ENCODE measurements at regions not wholly inside any gene's neighbourhood (a gene's known extent, or its start where the extent isn't known, plus 50 kb on each side); places are given as distances from the start of the nearest gene placed in this dataset.

DNA sequence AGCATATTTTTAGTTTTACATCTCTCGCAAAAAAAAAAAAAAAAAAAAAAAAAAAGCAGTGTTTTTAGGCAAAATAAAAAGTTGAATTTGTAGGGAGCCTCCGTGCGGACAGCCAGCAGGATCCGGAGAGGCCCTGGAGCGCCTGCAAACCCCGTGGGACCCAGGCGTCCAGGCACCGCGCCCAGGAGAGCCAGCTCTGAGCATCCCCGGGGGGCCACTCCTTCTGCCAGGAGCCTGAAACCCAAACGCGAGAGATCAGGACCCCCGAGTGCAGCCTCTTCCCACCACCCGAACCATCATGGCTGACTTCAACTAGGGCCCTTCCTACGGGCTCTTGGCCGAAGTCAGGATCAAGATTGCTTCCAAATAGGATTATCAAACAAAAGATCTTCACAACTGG, 54.1 kb upstream of the LY86 start:
- Histone ChIP-seq H2AFZ (ENCODE audit: insufficient read depth, low read depth, low read length, poor library complexity, severe bottlenecking) (no peak overlapping the region), H3K27me3 (replicated peaks in 1 of 4; ENCODE audit: control extremely low read depth in 1 of 4, control insufficient read depth in 3 of 4, insufficient read depth in 4 of 4, low read length in 3 of 4) (peaks cover 0 to 6% (median 0%) of the 10 kb centered on the region in 4 experiments), H3K27ac (ENCODE audit: low read length in 2 of 2) (no peak overlapping the region), H3K9me3 (ENCODE audit: control extremely low read depth in 1 of 3, control insufficient read depth in 2 of 3, insufficient read depth in 1 of 3, low read length in 2 of 3) (peaks cover 0 to 4% (median 0%) of the 10 kb centered on the region in 3 donors), H4K20me1 (ENCODE audit: control insufficient read depth, insufficient read depth, low read length, poor library complexity, severe bottlenecking) (no peaks in the 10 kb centered on the region), H3K4me3 (ENCODE audit: control extremely low read depth in 1 of 5, extremely low read depth in 1 of 5, insufficient read depth in 1 of 5, low read depth in 2 of 5, low read length in 4 of 5) (no peak overlapping the region), H3K4me1 (ENCODE audit: control insufficient read depth in 2 of 2, insufficient read depth in 2 of 2, low read length in 2 of 2) (no peaks in the 10 kb centered on the region), H3K9ac (ENCODE audit: low read length) (no peak overlapping the region), H3K79me2 (ENCODE audit: control insufficient read depth, insufficient read depth, low read length) (no peaks in the 10 kb centered on the region), H3K4me2 (replicated peaks; ENCODE audit: low read depth, low read length, poor library complexity, severe bottlenecking) (no peak overlapping the region), H3K36me3 (replicated peaks in 1 of 2; ENCODE audit: control extremely low read depth in 1 of 2, control insufficient read depth in 1 of 2, extremely low read depth in 1 of 2, insufficient read depth in 2 of 2, low read length in 1 of 2) (no peaks in the 10 kb centered on the region)
- H3K9me3 Mint-ChIP-seq (ENCODE audit: insufficient read depth): no peaks in the 10 kb centered on the region
- DNase-seq (no peak), ATAC-seq (ENCODE audit: low read depth) (no peak)
- WGBS (ENCODE audit: insufficient coverage): 95% methylated on average over 15 of the region's 16 CpGs
- TF ChIP-seq, protein P1, sequence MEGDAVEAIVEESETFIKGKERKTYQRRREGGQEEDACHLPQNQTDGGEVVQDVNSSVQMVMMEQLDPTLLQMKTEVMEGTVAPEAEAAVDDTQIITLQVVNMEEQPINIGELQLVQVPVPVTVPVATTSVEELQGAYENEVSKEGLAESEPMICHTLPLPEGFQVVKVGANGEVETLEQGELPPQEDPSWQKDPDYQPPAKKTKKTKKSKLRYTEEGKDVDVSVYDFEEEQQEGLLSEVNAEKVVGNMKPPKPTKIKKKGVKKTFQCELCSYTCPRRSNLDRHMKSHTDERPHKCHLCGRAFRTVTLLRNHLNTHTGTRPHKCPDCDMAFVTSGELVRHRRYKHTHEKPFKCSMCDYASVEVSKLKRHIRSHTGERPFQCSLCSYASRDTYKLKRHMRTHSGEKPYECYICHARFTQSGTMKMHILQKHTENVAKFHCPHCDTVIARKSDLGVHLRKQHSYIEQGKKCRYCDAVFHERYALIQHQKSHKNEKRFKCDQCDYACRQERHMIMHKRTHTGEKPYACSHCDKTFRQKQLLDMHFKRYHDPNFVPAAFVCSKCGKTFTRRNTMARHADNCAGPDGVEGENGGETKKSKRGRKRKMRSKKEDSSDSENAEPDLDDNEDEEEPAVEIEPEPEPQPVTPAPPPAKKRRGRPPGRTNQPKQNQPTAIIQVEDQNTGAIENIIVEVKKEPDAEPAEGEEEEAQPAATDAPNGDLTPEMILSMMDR (IDR thresholded peaks at IDR 0.05): no peak
- TF ChIP-seq EZH2 (IDR thresholded peaks at IDR 0.05; ENCODE audit: borderline replicate concordance, insufficient read depth, low read depth, low read length, poor library complexity, severe bottlenecking): no peak
- ChIA-PET POLR2A (no interaction called here), CTCF (interaction anchor here (0.6 to 2.0 kb wide), 2 partner anchors 156 to 477 kb away, joined by 4 to 6 read pairs; no protein-coding TSS in a partner anchor)
- intact Hi-C loops (cut with micrococcal nuclease): no loop called here
- no peaks in the 10 kb centered on the region for H3K27me3 Mint-ChIP-seq
- no peaks in the 10 kb centered on the region for H3K4me1 Mint-ChIP-seq
- no peak overlapping the region for H3K4me3 Mint-ChIP-seq
- H3K27ac Mint-ChIP-seq: no peak overlapping the region

DNA sequence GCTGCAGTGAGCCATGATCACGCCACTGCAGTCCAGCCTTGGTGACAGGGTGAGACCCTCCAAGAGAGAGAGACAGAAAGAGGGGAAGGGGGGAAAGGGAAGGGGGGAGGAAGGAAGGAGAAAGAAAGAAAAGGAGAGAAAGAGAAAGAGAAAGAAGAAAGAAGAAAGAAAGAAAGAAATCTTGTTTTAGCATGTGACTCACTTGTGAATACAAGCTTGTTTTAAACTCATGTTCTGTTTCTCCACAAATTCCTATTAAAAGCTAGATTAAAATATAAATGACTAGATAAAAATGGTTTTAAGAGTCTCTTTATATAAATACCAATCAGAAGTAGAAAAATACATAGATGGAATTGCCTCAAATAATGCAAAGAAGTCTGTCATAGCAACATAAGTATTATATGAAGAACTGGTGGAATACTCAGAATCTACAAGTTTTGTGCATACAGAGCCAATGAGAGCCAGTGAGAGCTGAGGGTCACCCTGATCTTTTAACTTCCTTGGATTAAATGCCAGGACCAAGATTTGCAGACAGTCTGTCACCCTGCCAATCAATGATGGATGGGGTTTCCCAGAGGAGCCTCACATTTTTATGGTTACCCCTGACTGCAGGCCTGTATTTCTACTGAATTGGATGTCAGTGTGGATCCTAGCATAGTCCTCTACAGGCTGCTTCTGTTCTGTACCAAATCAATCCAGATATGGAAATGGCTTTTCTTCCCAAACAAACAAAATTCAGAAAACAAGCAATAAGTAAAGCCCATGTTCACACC, 50.8 kb upstream of the LY86 start:
- H3K4me2 ChIP-seq (replicated peaks; ENCODE audit: low read depth, low read length, poor library complexity, severe bottlenecking): no peak overlapping the region
- ChIA-PET CTCF (interaction anchor here (1.8 kb wide), 1 partner anchor 9 kb away, joined by 7 read pairs; no protein-coding TSS in a partner anchor), POLR2A (no interaction called here)
- intact Hi-C loops (cut with micrococcal nuclease): no loop called here
- H3K9ac ChIP-seq (ENCODE audit: low read length): no peak overlapping the region
- H3K4me1 ChIP-seq (ENCODE audit: control insufficient read depth in 2 of 2, insufficient read depth in 2 of 2, low read length in 2 of 2): no peaks in the 10 kb centered on the region
- no peaks in the 10 kb centered on the region for H3K79me2 ChIP-seq (ENCODE audit: control insufficient read depth, insufficient read depth, low read length)
- Mint-ChIP-seq H3K27ac (no peak overlapping the region), H3K4me3 (no peak overlapping the region), H3K4me1 (no peaks in the 10 kb centered on the region), H3K9me3 (ENCODE audit: insufficient read depth) (peaks cover 4% of the 10 kb centered on the region), H3K27me3 (peaks cover 6% of the 10 kb centered on the region)
- ATAC-seq (ENCODE audit: low read depth) (no peak), DNase-seq (no peak)
- peaks cover 0 to 3% (median 2%) of the 10 kb centered on the region in 3 donors for H3K9me3 ChIP-seq (ENCODE audit: control extremely low read depth in 1 of 3, control insufficient read depth in 2 of 3, insufficient read depth in 1 of 3, low read length in 2 of 3)
- H3K27me3 ChIP-seq (replicated peaks in 1 of 4; ENCODE audit: control extremely low read depth in 1 of 4, control insufficient read depth in 3 of 4, insufficient read depth in 4 of 4, low read length in 3 of 4): peaks cover 0 to 1% (median 0%) of the 10 kb centered on the region in 4 experiments
- no peak overlapping the region for H3K27ac ChIP-seq (ENCODE audit: low read length in 2 of 2)
- no peaks in the 10 kb centered on the region for H4K20me1 ChIP-seq (ENCODE audit: control insufficient read depth, insufficient read depth, low read length, poor library complexity, severe bottlenecking)
- H3K36me3 ChIP-seq (replicated peaks in 1 of 2; ENCODE audit: control extremely low read depth in 1 of 2, control insufficient read depth in 1 of 2, extremely low read depth in 1 of 2, insufficient read depth in 2 of 2, low read length in 1 of 2): no peaks in the 10 kb centered on the region
- WGBS (ENCODE audit: insufficient coverage): no CpG with 5 or more reads among the region's 1 CpG
- no peak for TF ChIP-seq EZH2 (IDR thresholded peaks at IDR 0.05; ENCODE audit: borderline replicate concordance, insufficient read depth, low read depth, low read length, poor library complexity, severe bottlenecking)
- TF ChIP-seq, protein P1 (IDR thresholded peaks at IDR 0.05): no peak
- no peak overlapping the region for H3K4me3 ChIP-seq (ENCODE audit: control extremely low read depth in 1 of 5, extremely low read depth in 1 of 5, insufficient read depth in 1 of 5, low read depth in 2 of 5, low read length in 4 of 5)
- no peak overlapping the region for H2AFZ ChIP-seq (ENCODE audit: insufficient read depth, low read depth, low read length, poor library complexity, severe bottlenecking)
